Heart left ventricle (tissue), 13 donors: ENCODE measurements at regions not wholly inside any gene's neighbourhood (a gene's known extent, or its start where the extent isn't known, plus 50 kb on each side); places are given as distances from the start of the nearest gene placed in this dataset.

Experiments
- CTCF ChIP-seq, 12 donors: fragments of 200-600 bp; sonication (generic) in 4 of 12; IDR thresholded peaks; one replicate each; pipeline versions ENCODE4 v1.5.0 to v1.8.0; 2018 to 2022; ENCODE audit warnings: antibody characterized with exemption in 12 of 12, mild to moderate bottlenecking in 5 of 12
- POLR2A ChIP-seq, 2 donors: fragments of 450-650 bp; IDR thresholded peaks; one replicate each; pipeline ENCODE4 v1.6.1; 2017; ENCODE audit warnings: antibody characterized with exemption in 2 of 2, mild to moderate bottlenecking in 2 of 2, moderate library complexity in 2 of 2
- donor health status: ischemic (EF 13 %, LVEDD 7.1; RV severe dilation, severe dysfunction).
- donor health status: DM: no; HTN: yes; CAD: no.
- donor health status: DM: no; HTN: no; CAD: no.
- donor health status: ischemic (EF 25% LVEDD 6.9; RV normal size, moderate dysfunction).
- donor health status: ischemic (EF 25% LVEDD 5.7; RV mildly dilated, moderate dysfunction).
- donor health status: ischemic (EF 35%, LVEDD 5.7; RV mildly dilated, moderate dysfunction).
- donor health status: nonischemic (EF 11% LVEDD 7.7; RV severe dilation, severe dysfunction).
- donor health status: DM: yes; HTN: yes; CAD: no.
- donor health status: PGD.
- donor health status: ischemic (EF 29% LVEDD 5.4; RV normal size, mild dysfunction).
- donor health status: nonischemic (EF 23%, LVEDD 6.1; RV moderate dilation, normal function).

GRCh38 chr12:30461026-30461615 is 234.5 kb downstream of the IPO8 start:
- TF ChIP-seq POLR2A (IDR thresholded peaks at IDR 0.05) = no peak
- no peak for TF ChIP-seq CTCF (IDR thresholded peaks at IDR 0.05)
